ENCODE measurements at regions not wholly inside any gene's neighbourhood (a gene's known extent, or its start where the extent isn't known, plus 50 kb on each side); places are given as distances from the start of the nearest gene placed in this dataset.

- Histone ChIP-seq H3K9ac (ENCODE audit: insufficient read length) (no peak overlapping the region), H3K36me3 (ENCODE audit: insufficient read depth, low read length) (no peaks in the 10 kb centered on the region), H3K27ac (no peak overlapping the region), H3K9me3 (ENCODE audit: low read depth, low read length) (no peaks in the 10 kb centered on the region), H3K4me3 (no peak overlapping the region)
- DNase-seq (ENCODE audit: low read depth, low spot score) = no peak
- TF ChIP-seq FOXP2 (optimal IDR thresholded peaks at IDR 0.05; ENCODE audit: control extremely low read depth, extremely low read length, insufficient read depth) (no peak), POLR2AphosphoS5 (IDR thresholded peaks at IDR 0.05; ENCODE audit: borderline replicate concordance, low read depth, low read length) (no peak), EZH2 (IDR thresholded peaks at IDR 0.05) (no peak)
Measured at GRCh38 chr2:215833531-215834162, 179.7 kb downstream of the MREG start.

DNA sequence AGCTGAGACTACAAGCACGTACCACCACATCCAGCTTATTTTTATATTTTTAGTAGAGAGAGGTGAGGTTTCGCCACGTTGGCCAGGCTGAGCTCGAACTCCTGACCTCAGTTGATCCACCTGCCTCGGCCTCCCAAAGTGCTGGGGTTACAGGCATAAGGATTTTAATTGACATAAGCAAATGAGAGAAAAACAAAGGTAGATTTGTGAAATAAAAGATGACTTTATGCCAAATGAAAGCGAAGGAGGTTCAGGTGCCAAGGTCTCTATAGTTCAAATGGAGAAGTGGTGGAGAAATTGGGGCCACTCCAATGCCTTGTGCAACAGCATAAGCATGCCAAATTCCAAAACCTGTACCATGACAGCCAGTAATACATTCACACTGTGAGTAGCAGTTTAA is 180.6 kb downstream of the MREG start:
- Histone ChIP-seq H3K9ac (ENCODE audit: insufficient read length) (no peak overlapping the region), H3K36me3 (ENCODE audit: insufficient read depth, low read length) (no peaks in the 10 kb centered on the region), H3K27ac (no peak overlapping the region), H3K9me3 (ENCODE audit: low read depth, low read length) (no peaks in the 10 kb centered on the region), H3K4me3 (no peak overlapping the region)
- no peak for DNase-seq (ENCODE audit: low read depth, low spot score)
- TF ChIP-seq EZH2 (IDR thresholded peaks at IDR 0.05) (no peak), POLR2AphosphoS5 (IDR thresholded peaks at IDR 0.05; ENCODE audit: borderline replicate concordance, low read depth, low read length) (no peak)

- no peaks in the 10 kb centered on the region for H3K9me3 ChIP-seq (ENCODE audit: low read depth, low read length)
- no peak overlapping the region for H3K27ac ChIP-seq
- H3K4me3 ChIP-seq = no peak overlapping the region
- no peak for DNase-seq (ENCODE audit: low read depth, low spot score)
- no peak overlapping the region for H3K9ac ChIP-seq (ENCODE audit: insufficient read length)
- H3K36me3 ChIP-seq (ENCODE audit: insufficient read depth, low read length) = no peaks in the 10 kb centered on the region
- no peak for TF ChIP-seq EZH2 (IDR thresholded peaks at IDR 0.05)
- no peak for TF ChIP-seq FOXP2 (optimal IDR thresholded peaks at IDR 0.05; ENCODE audit: control extremely low read depth, extremely low read length, insufficient read depth)
Measured at GRCh38 chr2:215831296-215831913, 181.9 kb downstream of the MREG start.

DNA sequence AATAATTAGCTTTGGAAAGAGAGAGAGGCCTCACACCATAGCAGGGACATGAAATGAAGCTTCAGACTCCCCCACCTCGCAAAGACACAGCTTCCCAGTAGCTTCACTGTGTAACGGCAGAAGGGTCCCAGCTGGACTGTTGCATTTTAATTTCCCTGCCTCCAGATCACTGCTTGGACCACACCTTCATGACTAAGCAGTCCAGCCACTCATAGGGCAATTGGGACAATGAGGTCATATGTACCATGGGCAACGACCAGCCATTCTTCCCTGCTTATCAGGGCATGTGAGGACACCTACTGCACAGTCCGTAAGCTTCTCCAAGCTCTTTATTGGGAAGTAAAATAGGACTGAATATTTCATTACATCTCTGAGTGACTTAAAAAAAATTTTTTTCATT is 183.0 kb downstream of the MREG start:
- Histone ChIP-seq H3K27ac (peak overlapping the region; percentile 17; the same call in 1 of the 2 replicates), H3K4me3 (no peak overlapping the region), H3K9ac (ENCODE audit: insufficient read length) (no peak overlapping the region), H3K9me3 (ENCODE audit: low read depth, low read length) (no peaks in the 10 kb centered on the region), H3K36me3 (ENCODE audit: insufficient read depth, low read length) (no peaks in the 10 kb centered on the region)
- no peak for TF ChIP-seq FOXP2 (optimal IDR thresholded peaks at IDR 0.05; ENCODE audit: control extremely low read depth, extremely low read length, insufficient read depth)
- TF ChIP-seq EZH2 (IDR thresholded peaks at IDR 0.05) = no peak
- TF ChIP-seq POLR2AphosphoS5 (IDR thresholded peaks at IDR 0.05; ENCODE audit: borderline replicate concordance, low read depth, low read length) = no peak
- no peak for DNase-seq (ENCODE audit: low read depth, low spot score)

- no peak for DNase-seq (ENCODE audit: low read depth, low spot score)
- TF ChIP-seq EZH2 (IDR thresholded peaks at IDR 0.05) = no peak
- TF ChIP-seq FOXP2 (optimal IDR thresholded peaks at IDR 0.05; ENCODE audit: control extremely low read depth, extremely low read length, insufficient read depth) = no peak
- no peak for TF ChIP-seq POLR2AphosphoS5 (IDR thresholded peaks at IDR 0.05; ENCODE audit: borderline replicate concordance, low read depth, low read length)
Measured at GRCh38 chr2:215829261-215829660, 184.1 kb downstream of the MREG start.

DNA sequence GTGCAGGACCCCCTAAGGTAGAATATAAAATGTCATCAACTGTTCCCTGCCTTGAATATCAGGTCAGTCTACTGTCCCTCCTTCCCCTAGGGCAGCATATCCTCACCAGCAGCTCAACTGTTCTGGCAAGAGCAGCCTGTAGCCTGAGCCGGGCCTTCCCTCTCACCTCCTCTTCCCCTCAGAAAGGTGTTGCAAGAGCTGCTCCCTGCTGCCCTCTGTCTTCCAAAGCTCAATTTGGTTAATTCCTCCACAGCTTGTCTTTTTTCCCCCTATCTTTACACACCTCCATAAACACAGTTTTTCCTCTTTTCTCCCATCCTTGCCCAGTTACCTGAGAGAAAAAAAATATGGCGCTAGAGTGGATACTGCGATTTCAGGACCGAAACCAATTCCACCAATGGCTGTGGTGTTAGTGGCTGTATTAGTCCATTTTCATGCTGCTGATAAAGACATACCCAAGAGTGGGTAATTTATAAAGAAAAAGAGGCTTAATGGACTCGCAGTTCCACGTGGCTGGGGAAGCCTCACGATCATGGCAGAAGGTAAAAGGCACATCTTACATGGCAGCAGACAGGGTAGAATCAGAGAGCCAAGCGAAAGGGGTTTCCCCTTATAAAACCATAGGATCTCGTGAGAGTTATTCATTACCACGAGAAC is 184.7 kb downstream of the MREG start:
- no peak overlapping the region for H3K4me3 ChIP-seq
- no peaks in the 10 kb centered on the region for H3K9me3 ChIP-seq (ENCODE audit: low read depth, low read length)
- TF ChIP-seq FOXP2 (optimal IDR thresholded peaks at IDR 0.05; ENCODE audit: control extremely low read depth, extremely low read length, insufficient read depth) (no peak), POLR2AphosphoS5 (IDR thresholded peaks at IDR 0.05; ENCODE audit: borderline replicate concordance, low read depth, low read length) (no peak), EZH2 (IDR thresholded peaks at IDR 0.05) (no peak)
- H3K27ac ChIP-seq = no peak overlapping the region
- H3K9ac ChIP-seq (ENCODE audit: insufficient read length) = no peak overlapping the region
- H3K36me3 ChIP-seq (ENCODE audit: insufficient read depth, low read length) = no peaks in the 10 kb centered on the region
- DNase-seq (ENCODE audit: low read depth, low spot score) = no peak

More at GRCh38 chr2:215829261-215829660, 184.1 kb downstream of the MREG start:
- no peak overlapping the region for H3K27ac ChIP-seq
- H3K4me3 ChIP-seq = no peak overlapping the region
- H3K9ac ChIP-seq (ENCODE audit: insufficient read length) = no peak overlapping the region
- H3K9me3 ChIP-seq (ENCODE audit: low read depth, low read length) = no peaks in the 10 kb centered on the region
- H3K36me3 ChIP-seq (ENCODE audit: insufficient read depth, low read length) = no peaks in the 10 kb centered on the region

DNA sequence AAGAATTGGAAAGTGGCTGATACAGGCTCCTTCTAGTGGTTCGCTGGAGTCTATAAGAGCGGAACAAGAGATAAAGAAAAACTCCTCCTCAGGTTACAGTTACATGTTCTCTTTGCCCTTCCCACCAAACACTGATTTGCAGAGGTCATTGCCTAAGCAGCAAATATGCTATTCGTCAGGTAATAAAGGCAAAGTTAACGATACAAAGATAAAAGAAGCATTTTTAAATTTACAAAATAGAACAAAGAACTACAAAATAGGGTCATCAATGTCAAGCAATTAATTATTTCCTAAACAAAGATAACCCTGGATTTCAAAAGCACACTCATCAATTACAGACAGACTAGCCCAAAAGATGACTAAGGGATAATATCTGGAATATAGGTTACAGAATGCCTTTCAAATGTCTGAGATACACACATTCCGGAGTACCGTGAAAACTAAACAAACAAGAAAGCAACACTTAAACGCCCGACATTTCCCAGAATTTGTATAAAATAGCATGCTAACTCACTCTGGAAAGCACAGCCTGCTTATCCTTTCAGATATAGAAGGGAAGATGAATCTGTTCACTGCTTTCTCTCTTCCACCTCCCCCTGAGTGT is 186.4 kb downstream of the MREG start:
- Histone ChIP-seq H3K9ac (ENCODE audit: insufficient read length) (peak overlapping the region; percentile 52), H3K27ac (peak overlapping the region; percentile 76), H3K9me3 (ENCODE audit: low read depth, low read length) (no peaks in the 10 kb centered on the region), H3K36me3 (ENCODE audit: insufficient read depth, low read length) (no peaks in the 10 kb centered on the region), H3K4me3 (no peak overlapping the region)
- DNase-seq (ENCODE audit: low read depth, low spot score) = no peak
- TF ChIP-seq POLR2AphosphoS5 (IDR thresholded peaks at IDR 0.05; ENCODE audit: borderline replicate concordance, low read depth, low read length) = no peak
- TF ChIP-seq FOXP2 (optimal IDR thresholded peaks at IDR 0.05; ENCODE audit: control extremely low read depth, extremely low read length, insufficient read depth) = no peak
- TF ChIP-seq EZH2 (IDR thresholded peaks at IDR 0.05) = no peak

- Histone ChIP-seq H3K4me3 (no peak overlapping the region), H3K36me3 (ENCODE audit: insufficient read depth, low read length) (no peaks in the 10 kb centered on the region), H3K9ac (ENCODE audit: insufficient read length) (no peak overlapping the region), H3K9me3 (ENCODE audit: low read depth, low read length) (no peaks in the 10 kb centered on the region), H3K27ac (peak overlapping the region; percentile 76; the same call in 1 of the 2 replicates)
- TF ChIP-seq POLR2AphosphoS5 (IDR thresholded peaks at IDR 0.05; ENCODE audit: borderline replicate concordance, low read depth, low read length) (no peak), FOXP2 (optimal IDR thresholded peaks at IDR 0.05; ENCODE audit: control extremely low read depth, extremely low read length, insufficient read depth) (no peak), EZH2 (IDR thresholded peaks at IDR 0.05) (no peak)
- DNase-seq (ENCODE audit: low read depth, low spot score) = no peak
Measured at GRCh38 chr2:215826376-215826775, 187.0 kb downstream of the MREG start.
